GM23338 (cell line): ENCODE measurements at regions not wholly inside any gene's neighbourhood (a gene's known extent, or its start where the extent isn't known, plus 50 kb on each side); places are given as distances from the start of the nearest gene placed in this dataset.

Experiments
- CREB1 ChIP-seq: fragments of 250-450 bp; sonication (Bioruptor Pico); IDR thresholded peaks from 2 replicates; pipeline ENCODE4 v1.5.0; 2020; ENCODE audit warnings: low read depth, mild to moderate bottlenecking, moderate library complexity
- EZH2 ChIP-seq: fragments of 200-600 bp; sonication (generic); IDR thresholded peaks from one replicate; pipeline ENCODE4 v1.8.0; 2017; ENCODE audit warnings: antibody characterized with exemption, mild to moderate bottlenecking, low read depth; ENCODE audit not compliant: unreplicated experiment
- EZH2phosphoT487 ChIP-seq: fragments of 200-600 bp; sonication (generic); IDR thresholded peaks from one replicate; pipeline ENCODE4 v1.8.1; 2018; ENCODE audit warnings: antibody characterized with exemption; ENCODE audit not compliant: unreplicated experiment
- JUNB ChIP-seq: IDR thresholded peaks from one replicate; pipeline ENCODE4 v1.6.1; 2016; ENCODE audit warnings: antibody characterized with exemption; ENCODE audit not compliant: unreplicated experiment
- NANOG ChIP-seq: IDR thresholded peaks from 2 replicates; pipeline ENCODE4 v1.6.1; 2016; ENCODE audit warnings: antibody characterized with exemption, borderline replicate concordance
- POLR2AphosphoS5 ChIP-seq: IDR thresholded peaks from 2 replicates; pipeline ENCODE4 v1.6.1; 2016; ENCODE audit warnings: antibody characterized with exemption, low read depth
- STAT1 ChIP-seq: IDR thresholded peaks from one replicate; pipeline ENCODE4 v1.6.1; 2016; ENCODE audit warnings: antibody characterized with exemption; ENCODE audit not compliant: unreplicated experiment
- ZNF114 ChIP-seq: fragments of 250-450 bp; sonication (Bioruptor Pico); IDR thresholded peaks from 2 replicates; pipeline ENCODE4 v1.5.0; 2020; ENCODE audit warnings: mild to moderate bottlenecking, moderate library complexity
- ZNF331 ChIP-seq: fragments of 250-450 bp; sonication (Bioruptor Pico); IDR thresholded peaks from 2 replicates; pipeline ENCODE4 v1.5.0; 2020; ENCODE audit warnings: low read depth, mild to moderate bottlenecking, moderate library complexity
- TF ChIP-seq, protein P1 (sequence below), 2 experiments: fragments of 200-600 bp in 1 of 2; sonication (generic) in 1 of 2; conservative IDR thresholded peaks; 2 replicates each; pipeline versions ENCODE4 v1.5.1 to v1.6.1; 2016 to 2017; ENCODE audit warnings: antibody characterized with exemption in 2 of 2, low read depth in 2 of 2, mild to moderate bottlenecking in 2 of 2, moderate library complexity in 1 of 2
- TF ChIP-seq, protein P2 (sequence below): IDR thresholded peaks from 2 replicates; pipeline ENCODE4 v1.6.1; 2016; ENCODE audit warnings: antibody characterized with exemption
- TF ChIP-seq, protein P3 (sequence below): IDR thresholded peaks from one replicate; pipeline ENCODE4 v1.6.1; 2018; ENCODE audit warnings: antibody characterized with exemption; ENCODE audit not compliant: unreplicated experiment

DNA sequence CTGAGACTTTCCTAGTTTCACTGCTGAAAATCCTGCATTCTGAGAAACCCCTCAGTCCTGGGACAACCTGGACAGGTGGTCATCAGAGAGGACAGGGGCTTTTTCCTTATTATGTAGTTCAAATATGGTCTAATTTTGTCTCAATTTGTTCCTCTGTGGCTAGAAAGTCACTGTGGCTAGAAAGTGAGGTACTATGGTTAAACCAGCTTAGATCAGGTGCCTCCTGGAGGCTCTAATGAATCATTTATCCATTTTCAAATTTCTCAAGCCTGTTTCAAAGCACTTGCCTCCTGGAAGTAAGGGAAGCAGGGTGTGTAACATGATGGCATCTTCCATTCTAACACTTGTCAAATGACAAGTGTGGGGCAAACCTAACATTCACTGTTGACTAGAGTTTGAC is 326.8 kb downstream of the PIK3C3 start:
- TF ChIP-seq, protein P1, sequence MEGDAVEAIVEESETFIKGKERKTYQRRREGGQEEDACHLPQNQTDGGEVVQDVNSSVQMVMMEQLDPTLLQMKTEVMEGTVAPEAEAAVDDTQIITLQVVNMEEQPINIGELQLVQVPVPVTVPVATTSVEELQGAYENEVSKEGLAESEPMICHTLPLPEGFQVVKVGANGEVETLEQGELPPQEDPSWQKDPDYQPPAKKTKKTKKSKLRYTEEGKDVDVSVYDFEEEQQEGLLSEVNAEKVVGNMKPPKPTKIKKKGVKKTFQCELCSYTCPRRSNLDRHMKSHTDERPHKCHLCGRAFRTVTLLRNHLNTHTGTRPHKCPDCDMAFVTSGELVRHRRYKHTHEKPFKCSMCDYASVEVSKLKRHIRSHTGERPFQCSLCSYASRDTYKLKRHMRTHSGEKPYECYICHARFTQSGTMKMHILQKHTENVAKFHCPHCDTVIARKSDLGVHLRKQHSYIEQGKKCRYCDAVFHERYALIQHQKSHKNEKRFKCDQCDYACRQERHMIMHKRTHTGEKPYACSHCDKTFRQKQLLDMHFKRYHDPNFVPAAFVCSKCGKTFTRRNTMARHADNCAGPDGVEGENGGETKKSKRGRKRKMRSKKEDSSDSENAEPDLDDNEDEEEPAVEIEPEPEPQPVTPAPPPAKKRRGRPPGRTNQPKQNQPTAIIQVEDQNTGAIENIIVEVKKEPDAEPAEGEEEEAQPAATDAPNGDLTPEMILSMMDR (conservative IDR thresholded peaks at IDR 0.05; ENCODE audit: low read depth in 2 of 2), result no peak
- TF ChIP-seq, protein P2, sequence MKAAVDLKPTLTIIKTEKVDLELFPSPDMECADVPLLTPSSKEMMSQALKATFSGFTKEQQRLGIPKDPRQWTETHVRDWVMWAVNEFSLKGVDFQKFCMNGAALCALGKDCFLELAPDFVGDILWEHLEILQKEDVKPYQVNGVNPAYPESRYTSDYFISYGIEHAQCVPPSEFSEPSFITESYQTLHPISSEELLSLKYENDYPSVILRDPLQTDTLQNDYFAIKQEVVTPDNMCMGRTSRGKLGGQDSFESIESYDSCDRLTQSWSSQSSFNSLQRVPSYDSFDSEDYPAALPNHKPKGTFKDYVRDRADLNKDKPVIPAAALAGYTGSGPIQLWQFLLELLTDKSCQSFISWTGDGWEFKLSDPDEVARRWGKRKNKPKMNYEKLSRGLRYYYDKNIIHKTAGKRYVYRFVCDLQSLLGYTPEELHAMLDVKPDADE, result no peak
- TF ChIP-seq EZH2 (no peak), EZH2phosphoT487 (no peak), POLR2AphosphoS5 (no peak), JUNB (no peak), CREB1 (no peak), ZNF114 (CRISPR knock-in tag) (no peak), ZNF331 (CRISPR knock-in tag) (no peak), NANOG (no peak), STAT1 (no peak)
- TF ChIP-seq, protein P3, sequence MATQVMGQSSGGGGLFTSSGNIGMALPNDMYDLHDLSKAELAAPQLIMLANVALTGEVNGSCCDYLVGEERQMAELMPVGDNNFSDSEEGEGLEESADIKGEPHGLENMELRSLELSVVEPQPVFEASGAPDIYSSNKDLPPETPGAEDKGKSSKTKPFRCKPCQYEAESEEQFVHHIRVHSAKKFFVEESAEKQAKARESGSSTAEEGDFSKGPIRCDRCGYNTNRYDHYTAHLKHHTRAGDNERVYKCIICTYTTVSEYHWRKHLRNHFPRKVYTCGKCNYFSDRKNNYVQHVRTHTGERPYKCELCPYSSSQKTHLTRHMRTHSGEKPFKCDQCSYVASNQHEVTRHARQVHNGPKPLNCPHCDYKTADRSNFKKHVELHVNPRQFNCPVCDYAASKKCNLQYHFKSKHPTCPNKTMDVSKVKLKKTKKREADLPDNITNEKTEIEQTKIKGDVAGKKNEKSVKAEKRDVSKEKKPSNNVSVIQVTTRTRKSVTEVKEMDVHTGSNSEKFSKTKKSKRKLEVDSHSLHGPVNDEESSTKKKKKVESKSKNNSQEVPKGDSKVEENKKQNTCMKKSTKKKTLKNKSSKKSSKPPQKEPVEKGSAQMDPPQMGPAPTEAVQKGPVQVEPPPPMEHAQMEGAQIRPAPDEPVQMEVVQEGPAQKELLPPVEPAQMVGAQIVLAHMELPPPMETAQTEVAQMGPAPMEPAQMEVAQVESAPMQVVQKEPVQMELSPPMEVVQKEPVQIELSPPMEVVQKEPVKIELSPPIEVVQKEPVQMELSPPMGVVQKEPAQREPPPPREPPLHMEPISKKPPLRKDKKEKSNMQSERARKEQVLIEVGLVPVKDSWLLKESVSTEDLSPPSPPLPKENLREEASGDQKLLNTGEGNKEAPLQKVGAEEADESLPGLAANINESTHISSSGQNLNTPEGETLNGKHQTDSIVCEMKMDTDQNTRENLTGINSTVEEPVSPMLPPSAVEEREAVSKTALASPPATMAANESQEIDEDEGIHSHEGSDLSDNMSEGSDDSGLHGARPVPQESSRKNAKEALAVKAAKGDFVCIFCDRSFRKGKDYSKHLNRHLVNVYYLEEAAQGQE, result no peak
